Ascending aorta (tissue), 2 donors: ENCODE measurements at regions not wholly inside any gene's neighbourhood (a gene's known extent, or its start where the extent isn't known, plus 50 kb on each side); places are given as distances from the start of the nearest gene placed in this dataset.

Experiments
- DNase-seq, 2 donors: peaks; one replicate each; pipeline ENCODE4 v3.0.0-alpha.2; 2019; ENCODE audit warnings: low spot score in 2 of 2
- H3K27ac ChIP-seq, 2 donors: fragments of 200-600 bp; sonication (generic); one replicate each; pipeline ENCODE4 v1.5.1; 2016 to 2017; ENCODE audit warnings: mild to moderate bottlenecking in 1 of 2
- H3K27me3 ChIP-seq: fragments of 200-600 bp; sonication (generic); one replicate; pipeline ENCODE4 v1.5.1; 2017
- H3K36me3 ChIP-seq, 2 donors: fragments of 200-600 bp; sonication (generic); one replicate each; pipeline ENCODE4 v1.5.1; 2016
- H3K4me1 ChIP-seq, 2 donors: fragments of 200-600 bp; sonication (generic); one replicate each; pipeline ENCODE4 v1.5.1; 2016 to 2017; ENCODE audit warnings: mild to moderate bottlenecking in 1 of 2
- H3K4me3 ChIP-seq, 2 donors: fragments of 200-600 bp; sonication (generic); one replicate each; pipeline ENCODE4 v1.5.1; 2016 to 2017; ENCODE audit warnings: mild to moderate bottlenecking in 1 of 2
- H3K9me3 ChIP-seq, 2 donors: fragments of 200-600 bp; sonication (generic); one replicate each; pipeline ENCODE4 v1.5.1; 2016
- intact Hi-C: fragments of 100-400 bp; cut with DNase I; formaldehyde crosslinking; loops from one replicate; pipeline ENCODE4 v1.15.1; 2023
- TF ChIP-seq, protein P1 (sequence below), 3 experiments: fragments of 200-600 bp in 2 of 3; fragments of 450-650 bp in 1 of 3; sonication (generic) in 2 of 3; IDR thresholded peaks; one replicate each; pipeline ENCODE4 v1.5.1; 2016 to 2019; ENCODE audit warnings: antibody characterized with exemption in 3 of 3, mild to moderate bottlenecking in 1 of 3, moderate library complexity in 1 of 3

DNA sequence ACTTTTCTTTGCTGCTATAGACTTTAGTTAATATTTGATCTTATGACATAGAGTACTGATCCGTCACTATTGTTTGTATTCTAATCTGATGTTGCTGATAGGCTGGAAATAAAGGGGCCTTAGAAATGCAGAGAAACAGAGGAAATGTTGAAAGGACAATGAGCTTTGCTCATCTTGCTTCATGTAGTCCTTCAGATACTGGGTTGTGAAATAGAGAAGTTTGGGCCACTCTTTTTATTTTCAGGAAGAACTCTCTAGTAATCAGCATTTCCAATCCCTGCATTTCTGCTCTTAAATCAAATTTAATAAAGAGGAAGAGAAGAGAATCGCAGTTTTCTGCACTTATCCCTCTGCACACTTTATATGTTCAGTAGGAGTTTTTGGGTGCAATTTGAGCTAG is 192.8 kb upstream of the THBS1 start:
- intact Hi-C loops = no loop called here

DNA sequence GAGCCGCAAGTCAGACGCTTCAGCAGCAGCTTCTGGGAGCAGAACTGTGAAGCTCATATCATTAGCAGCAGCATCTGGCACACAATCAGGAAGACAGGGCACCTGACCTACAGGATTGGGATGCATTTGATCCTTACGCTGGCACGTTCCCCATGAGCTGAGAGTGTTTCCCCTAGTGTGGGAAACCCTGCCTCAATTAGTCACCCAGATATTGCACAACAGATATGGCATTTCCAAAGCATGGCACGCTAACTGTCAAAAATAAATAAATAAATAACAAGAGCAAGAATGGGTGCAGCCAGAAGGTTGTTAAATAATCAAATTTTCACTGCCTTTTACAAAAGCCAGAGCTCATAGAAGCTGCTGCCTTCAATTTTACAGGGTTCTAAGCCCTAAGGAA is 189.6 kb upstream of the THBS1 start:
- Histone ChIP-seq H3K27ac (no peak overlapping the region), H3K36me3 (no peaks in the 10 kb centered on the region), H3K4me3 (no peak overlapping the region), H3K4me1 (no peaks in the 10 kb centered on the region), H3K9me3 (no peaks in the 10 kb centered on the region), H3K27me3 (no peaks in the 10 kb centered on the region)
- intact Hi-C loops = no loop called here
- TF ChIP-seq, protein P1, sequence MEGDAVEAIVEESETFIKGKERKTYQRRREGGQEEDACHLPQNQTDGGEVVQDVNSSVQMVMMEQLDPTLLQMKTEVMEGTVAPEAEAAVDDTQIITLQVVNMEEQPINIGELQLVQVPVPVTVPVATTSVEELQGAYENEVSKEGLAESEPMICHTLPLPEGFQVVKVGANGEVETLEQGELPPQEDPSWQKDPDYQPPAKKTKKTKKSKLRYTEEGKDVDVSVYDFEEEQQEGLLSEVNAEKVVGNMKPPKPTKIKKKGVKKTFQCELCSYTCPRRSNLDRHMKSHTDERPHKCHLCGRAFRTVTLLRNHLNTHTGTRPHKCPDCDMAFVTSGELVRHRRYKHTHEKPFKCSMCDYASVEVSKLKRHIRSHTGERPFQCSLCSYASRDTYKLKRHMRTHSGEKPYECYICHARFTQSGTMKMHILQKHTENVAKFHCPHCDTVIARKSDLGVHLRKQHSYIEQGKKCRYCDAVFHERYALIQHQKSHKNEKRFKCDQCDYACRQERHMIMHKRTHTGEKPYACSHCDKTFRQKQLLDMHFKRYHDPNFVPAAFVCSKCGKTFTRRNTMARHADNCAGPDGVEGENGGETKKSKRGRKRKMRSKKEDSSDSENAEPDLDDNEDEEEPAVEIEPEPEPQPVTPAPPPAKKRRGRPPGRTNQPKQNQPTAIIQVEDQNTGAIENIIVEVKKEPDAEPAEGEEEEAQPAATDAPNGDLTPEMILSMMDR (IDR thresholded peaks at IDR 0.05) = no peak
- DNase-seq = no peak

More for the DNA sequence above, 192.8 kb upstream of the THBS1 start:
- no peak for DNase-seq
- no peak overlapping the region for H3K27ac ChIP-seq
- TF ChIP-seq, protein P1 (IDR thresholded peaks at IDR 0.05) = no peak
- no peaks in the 10 kb centered on the region for H3K27me3 ChIP-seq
- no peaks in the 10 kb centered on the region for H3K9me3 ChIP-seq
- H3K4me3 ChIP-seq = no peak overlapping the region
- no peaks in the 10 kb centered on the region for H3K4me1 ChIP-seq
- no peaks in the 10 kb centered on the region for H3K36me3 ChIP-seq

DNA sequence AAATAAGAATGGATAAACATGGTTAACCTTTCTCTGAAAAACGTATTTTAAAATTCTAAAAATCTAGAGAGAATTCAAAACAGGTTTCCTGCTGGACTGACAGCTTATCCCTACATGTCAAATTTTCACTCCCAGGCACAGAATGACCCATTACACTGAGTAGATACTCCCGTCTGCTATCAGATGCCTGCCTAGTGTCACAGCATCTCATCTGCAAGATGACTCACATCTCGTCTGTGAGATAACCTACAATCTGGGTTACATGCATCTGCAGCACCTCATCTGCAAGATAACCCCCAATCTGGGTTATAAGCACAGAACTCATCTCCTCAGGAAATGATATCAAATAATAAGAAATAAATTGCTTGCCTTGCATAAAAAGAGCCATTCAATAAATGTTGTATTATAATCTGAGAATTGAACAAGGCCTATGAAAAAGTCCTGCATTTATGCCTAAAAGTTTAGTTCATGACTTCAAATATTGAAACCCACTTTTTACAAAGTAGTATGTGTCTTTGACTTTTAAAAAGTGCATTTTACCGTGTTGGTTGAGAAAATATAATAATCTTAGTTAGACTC is 188.3 kb upstream of the THBS1 start:
- no peaks in the 10 kb centered on the region for H3K27me3 ChIP-seq
- H3K27ac ChIP-seq = no peak overlapping the region
- DNase-seq = no peak
- no peaks in the 10 kb centered on the region for H3K36me3 ChIP-seq
- H3K4me3 ChIP-seq = no peak overlapping the region
- H3K4me1 ChIP-seq = no peaks in the 10 kb centered on the region
- TF ChIP-seq, protein P1 (IDR thresholded peaks at IDR 0.05) = no peak
- intact Hi-C loops = no loop called here
- no peaks in the 10 kb centered on the region for H3K9me3 ChIP-seq

DNA sequence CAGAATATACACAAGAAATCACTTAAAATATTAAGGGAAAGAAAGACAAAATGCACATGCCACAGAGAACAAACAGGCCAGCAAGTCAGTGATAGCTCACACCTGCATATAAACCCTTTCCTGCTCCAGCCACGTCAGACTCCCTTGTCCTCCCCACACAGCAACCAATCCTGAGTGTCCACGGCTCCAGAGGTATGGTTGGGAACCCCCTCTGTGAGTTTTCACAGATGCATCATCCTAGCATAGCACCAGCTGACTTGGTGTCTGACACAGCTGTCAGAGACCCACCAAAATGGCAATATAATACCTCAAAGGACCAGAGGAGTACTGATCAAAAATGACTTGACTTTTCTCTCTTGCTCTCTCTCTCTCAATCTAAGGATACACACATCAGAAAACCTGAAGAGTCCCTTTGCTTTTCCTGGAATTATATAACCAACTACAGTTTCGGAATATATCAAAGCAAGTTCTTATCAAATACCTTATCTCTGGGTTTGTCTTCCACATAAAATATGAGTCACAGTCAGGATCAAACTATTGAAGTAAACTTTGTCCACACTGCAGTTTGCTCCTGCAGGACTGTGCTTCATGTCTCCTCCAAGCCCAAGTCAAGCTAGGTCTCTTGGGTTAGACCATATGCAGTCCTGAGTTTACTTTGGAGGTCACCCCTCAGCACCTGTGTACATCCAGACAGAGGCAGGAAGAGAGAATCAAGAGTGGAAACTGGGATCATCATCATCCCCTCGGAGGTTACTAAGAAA is 187.1 kb upstream of the THBS1 start:
- Histone ChIP-seq H3K27me3 (no peaks in the 10 kb centered on the region), H3K4me1 (no peaks in the 10 kb centered on the region), H3K36me3 (no peaks in the 10 kb centered on the region), H3K27ac (no peak overlapping the region), H3K4me3 (no peak overlapping the region), H3K9me3 (no peaks in the 10 kb centered on the region)
- intact Hi-C loops = no loop called here
- TF ChIP-seq, protein P1 (IDR thresholded peaks at IDR 0.05) = no peak
- no peak for DNase-seq

DNA sequence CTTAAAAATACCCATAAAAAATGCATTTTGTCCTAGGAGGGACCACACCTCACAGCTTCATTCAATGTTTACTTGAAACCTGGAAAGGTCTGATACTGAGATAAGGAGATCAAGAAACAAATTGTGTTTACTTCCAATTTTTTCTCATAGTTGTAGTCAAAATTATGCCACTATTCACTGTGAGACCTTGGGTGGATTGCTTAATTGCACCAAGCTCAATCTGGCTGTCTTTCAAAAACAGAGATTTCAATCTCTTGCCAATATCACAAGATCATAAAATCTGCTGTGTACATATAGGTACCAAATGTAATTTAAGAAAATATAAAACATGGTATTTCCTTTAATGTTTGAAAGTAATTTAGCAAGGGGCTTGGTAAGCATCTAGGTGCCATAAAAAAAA is 186.4 kb upstream of the THBS1 start:
- Histone ChIP-seq H3K36me3 (no peaks in the 10 kb centered on the region), H3K27me3 (no peaks in the 10 kb centered on the region), H3K27ac (no peak overlapping the region), H3K4me3 (no peak overlapping the region), H3K9me3 (no peaks in the 10 kb centered on the region), H3K4me1 (no peaks in the 10 kb centered on the region)
- intact Hi-C loops = no loop called here
- TF ChIP-seq, protein P1 (IDR thresholded peaks at IDR 0.05) = no peak
- DNase-seq = no peak
